Glomerular endothelial cell (primary cell): ENCODE measurements at regions not wholly inside any gene's neighbourhood (a gene's known extent, or its start where the extent isn't known, plus 50 kb on each side); places are given as distances from the start of the nearest gene placed in this dataset.

Source experiments
- DNase-seq: peaks from one replicate; pipeline ENCODE4 v3.0.0-alpha.2; 2011; ENCODE audit warnings: low read depth, low spot score; ENCODE audit errors: extremely low read depth

DNA sequence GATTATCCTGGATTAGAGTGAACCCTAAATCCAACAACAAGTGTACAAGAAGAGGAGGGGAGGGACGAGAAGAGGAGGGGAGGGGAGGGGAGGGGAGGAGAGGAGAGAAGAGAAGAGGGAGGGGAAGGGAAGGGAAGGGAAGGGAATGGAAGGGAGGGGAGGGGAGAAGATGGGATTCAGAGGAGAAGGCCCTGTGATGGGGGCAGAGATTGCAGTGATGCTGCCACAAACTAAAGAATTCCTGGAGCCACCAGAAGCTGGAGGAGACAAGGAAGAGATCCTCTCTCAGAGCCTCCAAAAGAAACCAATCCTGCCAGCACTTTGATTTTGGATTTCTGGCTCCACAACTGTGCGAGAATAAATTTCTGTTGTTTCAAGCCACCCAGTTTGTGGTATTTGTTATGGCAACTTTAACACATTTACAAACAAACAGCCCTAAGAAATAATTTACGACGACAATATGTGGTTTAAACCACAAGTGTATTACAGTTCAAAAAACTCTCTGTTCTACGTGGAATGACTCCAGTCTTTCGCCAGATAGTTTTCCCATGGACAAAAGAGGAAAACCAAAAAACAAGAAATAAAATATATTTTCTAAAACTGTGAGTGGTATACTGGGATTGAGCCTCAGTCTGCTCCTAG, 235.4 kb downstream of the HDGFL1 start:
- DNase-seq = no peak

DNA sequence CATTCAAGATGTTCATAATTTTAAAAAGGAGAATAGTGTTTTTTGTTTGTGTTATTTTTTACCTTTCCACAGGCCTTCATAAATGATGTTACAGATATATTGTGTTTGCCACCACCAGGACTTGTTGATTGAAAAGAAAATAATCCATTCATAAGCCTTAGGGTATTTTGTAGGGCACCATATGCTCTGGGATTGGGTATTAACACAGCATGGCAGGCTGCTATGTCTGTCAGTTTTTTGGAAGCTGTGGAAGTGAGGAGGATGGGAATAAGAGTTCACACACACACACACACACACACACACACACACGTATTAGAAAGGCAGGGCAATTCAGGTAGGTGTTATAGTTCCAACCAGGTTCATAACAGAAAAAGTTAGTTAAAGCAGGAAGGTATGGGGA, 237.9 kb downstream of the HDGFL1 start:
- no peak for DNase-seq

DNA sequence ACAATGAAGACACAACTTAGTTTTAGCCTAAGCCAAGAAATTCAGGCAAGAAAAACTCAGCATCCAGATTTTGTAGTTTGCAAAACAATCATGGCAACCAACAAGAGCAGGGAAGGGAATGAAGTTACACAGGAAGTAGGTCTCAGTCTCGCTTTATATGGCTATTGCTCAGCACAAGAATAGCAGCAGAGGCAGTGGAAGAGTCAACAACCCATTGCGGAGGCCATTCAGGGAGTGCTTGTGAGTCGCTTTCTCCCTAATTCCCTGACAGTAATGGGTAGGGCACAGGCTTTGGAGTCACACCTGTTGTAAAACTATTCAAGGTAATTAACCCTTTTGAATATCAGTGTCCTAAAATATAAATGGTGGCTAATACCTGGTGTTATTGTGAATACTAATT, 238.5 kb downstream of the HDGFL1 start:
- DNase-seq = no peak

DNA sequence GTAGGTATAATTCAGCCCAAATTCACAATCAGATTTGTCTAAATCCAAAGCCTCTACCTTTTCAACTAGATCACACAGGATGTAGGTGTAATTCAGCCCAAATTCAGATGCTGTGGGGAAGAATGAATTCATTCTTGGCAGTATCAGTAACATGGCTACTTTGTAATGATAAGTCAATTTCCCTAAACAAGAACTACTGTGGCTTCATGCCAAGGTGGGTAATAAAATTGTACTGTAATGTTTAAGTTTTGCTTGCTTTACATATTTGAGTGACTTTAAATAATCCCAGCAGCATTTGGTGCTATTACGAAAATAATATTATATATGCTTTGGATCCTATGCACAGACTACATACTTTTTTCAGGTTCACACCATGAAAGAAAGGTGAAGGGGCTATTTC, 239.1 kb downstream of the HDGFL1 start:
- DNase-seq = no peak

DNA sequence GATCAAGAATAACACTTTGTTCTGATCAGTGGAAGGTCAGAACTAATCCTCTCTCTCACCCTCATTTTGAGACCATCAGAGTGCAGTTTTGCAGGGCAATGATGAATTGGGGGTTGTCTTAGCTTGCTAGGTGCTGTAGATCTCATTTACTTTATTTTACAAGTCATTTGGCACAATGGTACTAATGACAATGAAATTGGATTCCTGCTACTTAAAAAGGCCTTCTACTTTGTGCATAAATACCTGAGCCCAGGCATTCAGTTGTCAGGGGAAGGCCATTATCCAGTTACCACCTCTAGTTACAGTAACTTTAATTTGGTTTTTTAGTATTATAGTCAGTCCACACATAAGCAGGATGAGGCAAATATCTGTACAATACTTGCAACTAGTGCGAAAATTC, 240.0 kb downstream of the HDGFL1 start:
- DNase-seq = no peak

DNA sequence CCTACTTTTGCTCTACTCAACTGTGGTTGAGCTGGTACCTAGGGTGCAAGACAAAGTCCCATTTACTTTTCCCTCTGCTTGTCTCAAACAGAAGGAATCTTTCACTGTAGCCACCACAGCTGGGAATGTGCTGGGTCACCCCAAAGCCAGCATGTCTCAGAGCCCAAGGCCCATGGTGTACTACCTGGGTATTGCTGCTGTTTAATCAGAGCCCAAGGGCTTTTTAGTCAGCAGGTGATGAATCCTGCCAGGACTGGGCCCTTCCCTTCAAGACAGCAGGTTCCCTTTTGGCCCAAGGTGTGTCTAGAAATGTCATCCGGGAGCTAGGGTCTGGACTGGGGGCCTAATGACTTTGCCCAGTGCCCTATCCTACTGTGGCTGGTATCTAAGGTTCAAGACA, 249.8 kb downstream of the HDGFL1 start:
- DNase-seq = no peak

DNA sequence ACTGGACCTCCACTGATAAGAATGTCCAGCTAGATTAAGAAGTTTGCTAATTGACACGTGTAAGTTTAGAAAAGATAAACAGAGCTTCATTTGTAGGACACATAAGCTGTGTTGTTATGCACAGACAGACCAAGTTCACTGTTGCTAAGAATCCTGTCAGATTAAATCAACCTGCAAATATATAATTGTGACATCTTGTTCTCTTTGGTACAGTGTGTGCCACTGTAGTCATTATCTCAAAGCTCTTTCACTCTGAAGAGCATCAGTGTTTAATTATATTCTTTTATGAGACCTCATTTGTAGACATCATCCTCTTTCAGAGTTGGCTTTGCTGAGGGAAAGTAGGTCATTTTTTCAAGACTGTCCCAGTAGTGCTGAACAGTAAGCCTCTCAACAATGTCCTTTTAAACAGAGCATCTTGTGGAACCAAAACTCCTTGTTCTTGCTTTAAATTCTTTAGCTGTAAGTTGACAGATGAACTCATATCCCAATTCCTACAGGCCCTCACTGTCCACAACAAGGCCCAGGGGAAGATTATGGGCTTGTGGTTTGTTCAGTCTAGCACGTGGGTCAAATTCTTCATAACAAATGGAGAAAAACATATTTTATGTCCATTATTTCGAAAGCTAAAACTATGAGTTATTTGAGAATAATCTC, 252.4 kb downstream of the HDGFL1 start:
- DNase-seq = no peak

DNA sequence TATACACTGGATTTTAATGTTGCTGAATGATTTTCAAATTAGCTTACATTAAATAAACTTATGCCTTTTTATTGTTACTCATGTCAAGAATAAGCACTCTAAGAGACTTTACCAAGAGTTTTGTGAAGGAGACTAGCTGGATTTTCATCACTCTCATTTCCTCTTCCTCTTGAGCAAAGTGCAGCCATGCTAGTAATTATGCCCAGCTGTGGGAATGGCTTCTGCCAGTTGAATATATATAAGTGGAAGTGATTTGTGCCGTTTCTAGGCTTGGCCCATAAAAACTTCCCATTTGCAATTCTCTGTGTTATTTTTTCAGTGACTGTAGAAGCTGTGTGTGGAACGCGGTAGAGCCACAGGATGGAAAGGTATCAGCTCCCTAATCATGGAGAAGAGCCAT, 255.8 kb downstream of the HDGFL1 start:
- no peak for DNase-seq

DNA sequence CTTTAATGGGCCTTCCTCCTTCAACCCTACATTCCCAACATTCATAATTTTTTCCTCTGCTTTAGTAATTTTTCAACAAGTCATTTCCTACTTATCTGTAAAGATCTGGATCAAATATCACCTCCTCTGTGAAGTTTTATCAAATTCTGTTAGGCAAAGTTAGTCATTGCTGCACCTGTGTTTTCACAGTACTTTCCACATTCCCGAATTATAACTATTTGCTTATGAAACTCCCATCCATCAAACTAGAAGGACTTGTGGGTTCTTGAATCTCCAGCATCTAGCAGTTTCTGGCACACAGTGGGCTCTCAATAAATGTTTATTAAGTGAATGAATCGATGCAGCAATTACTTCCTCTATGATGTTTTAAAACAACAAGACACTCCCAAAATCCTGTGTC, 257.6 kb downstream of the HDGFL1 start:
- no peak for DNase-seq

DNA sequence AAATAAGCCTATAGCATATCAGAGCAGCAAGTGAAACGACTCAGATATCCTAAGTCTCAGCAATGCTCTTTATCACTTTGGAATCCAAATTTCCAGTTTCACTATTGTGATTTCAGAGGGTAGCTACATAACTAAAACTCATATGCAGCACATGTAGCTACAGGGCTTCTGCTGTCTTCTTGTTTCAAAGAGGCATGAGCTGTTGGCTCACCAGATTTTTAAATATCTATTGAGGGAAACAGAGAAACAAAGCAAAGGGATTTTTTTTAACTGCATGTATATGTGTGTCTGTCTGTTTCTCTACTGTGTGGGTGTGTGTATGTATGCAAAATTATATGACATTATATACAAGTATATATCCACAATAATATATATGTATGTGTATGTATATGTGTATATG, 258.4 kb downstream of the HDGFL1 start:
- DNase-seq = no peak

DNA sequence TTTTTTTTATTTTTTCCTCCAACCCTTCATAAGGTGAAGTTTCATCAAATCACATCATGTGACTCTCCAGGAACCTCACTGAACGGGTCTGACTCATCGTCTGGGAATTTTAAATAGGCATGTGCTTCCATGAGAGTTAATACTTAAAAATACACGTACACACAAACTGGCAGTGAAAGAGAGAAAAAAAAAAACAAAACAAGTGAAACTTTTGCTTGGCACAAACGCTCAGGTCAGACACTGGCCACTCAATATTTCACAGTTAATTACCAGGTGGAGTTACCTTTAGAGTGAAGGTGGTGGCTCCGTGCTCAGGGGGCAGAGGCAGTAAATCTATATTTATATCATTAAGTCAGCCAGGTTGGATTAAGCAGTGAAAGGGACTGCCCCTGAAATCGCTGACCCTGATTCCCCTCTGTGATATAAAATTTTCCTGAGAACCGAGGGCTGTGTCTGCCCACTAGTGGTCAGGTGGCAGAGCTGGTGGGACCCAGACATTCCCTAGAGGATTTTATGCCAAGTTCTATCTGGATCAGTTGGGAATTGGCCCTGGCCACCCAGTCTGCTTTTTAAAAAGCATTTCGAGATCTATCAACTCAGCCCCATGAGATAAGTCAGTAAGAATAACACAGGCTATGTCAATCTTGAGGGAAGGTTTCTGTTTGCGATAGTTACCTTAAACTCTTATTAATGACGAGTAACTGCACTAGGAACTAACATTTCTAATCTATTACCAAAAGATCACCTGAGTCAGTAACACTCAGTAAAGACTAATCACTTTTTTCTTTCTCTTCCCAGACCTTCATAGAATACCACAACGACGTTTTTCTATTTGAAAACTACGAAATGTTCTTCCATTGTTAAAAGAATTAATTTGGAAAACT, 259.1 kb downstream of the HDGFL1 start:
- DNase-seq = peak; percentile 99

DNA sequence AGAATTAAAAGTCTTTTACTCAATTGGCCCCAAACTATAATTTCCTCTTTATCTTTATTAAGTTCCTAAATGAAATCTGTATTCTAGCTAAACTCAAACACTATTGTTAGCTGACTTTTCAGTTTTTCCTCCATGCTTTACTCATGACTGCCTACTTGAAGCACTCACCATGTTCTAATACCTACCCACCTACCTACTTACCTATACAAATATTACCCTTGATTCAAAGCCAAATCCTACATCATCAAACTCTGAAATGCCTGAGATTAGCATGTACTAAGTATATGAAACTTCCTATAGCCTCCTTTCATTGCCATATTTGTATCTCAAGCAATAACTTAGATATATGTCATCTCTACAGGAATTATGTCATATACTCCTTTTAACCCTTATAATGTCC, 259.7 kb downstream of the HDGFL1 start:
- no peak for DNase-seq

DNA sequence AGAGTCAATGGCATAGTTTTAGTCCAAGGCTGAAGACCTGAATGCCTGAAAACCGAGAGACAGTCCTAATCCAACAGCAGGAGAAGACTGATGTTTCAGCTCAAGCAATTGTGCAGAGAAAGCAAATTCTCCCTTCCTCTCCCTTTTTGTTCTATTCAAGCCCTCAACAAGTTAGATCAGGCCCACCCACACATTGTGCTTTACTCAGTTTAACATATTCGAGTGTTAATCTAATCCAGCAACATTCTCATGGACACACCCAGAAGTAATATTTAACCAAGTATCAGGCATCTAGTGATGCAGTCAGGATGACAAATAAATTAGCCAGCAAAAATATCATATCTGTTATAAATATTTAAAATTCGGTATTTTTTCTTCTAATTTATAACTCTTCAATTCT, 261.1 kb downstream of the HDGFL1 start:
- DNase-seq = no peak

DNA sequence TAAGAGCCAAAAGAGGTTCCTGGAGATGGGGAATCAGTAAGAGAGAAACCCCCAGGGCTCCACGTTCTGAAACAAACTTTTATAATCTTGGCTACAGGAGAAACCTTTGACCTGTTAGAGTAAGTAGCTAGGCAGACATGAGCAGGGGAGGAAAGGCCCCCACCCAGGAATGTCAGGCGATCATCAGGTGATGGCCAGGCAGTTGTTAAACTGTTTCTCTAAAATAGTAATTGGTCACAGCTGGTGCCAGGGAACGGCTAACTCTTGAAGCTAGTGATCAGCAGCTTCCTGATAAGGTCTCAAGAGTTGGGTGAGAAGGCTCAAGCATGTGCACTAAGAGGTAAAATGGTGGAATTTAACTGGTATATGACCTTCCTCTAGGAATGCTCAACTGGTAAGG, 263.8 kb downstream of the HDGFL1 start:
- no peak for DNase-seq

DNA sequence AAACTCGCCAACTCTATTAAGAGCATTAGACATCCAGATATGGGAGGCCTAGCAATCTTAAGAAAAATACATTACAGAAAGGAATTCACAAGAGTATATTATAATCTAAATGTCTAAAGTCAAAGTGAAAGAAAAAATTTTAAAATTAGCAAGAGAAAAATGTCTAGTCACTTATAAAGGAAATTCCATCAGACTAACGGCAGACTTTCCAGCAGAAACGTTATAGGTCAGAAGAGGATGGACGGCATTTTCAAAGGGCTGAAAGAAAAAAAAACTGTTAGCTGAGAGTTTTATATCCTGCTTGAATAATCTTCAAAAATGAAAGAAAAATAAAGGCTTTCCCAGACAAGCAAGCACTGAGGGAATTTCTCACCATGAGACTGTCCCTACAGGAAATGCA, 269.0 kb downstream of the HDGFL1 start:
- DNase-seq = no peak

DNA sequence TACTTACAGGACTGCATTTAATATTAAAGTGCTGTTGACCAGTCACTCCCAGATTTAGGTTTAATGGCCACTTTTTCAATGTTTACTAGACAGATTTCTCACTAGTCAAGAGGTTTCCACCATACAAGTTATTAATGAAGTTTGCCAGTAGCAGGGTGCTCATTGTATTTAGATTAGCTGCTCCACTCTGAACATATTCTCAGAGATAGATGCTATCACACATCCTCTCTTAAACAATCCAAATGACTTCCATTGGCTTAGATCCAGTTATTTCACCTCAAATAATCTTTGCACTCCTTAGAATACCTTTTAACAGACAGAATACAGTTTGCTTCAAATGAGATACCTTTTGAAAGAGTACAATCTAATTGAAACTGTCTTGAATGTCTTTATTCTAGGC, 276.1 kb downstream of the HDGFL1 start:
- no peak for DNase-seq

DNA sequence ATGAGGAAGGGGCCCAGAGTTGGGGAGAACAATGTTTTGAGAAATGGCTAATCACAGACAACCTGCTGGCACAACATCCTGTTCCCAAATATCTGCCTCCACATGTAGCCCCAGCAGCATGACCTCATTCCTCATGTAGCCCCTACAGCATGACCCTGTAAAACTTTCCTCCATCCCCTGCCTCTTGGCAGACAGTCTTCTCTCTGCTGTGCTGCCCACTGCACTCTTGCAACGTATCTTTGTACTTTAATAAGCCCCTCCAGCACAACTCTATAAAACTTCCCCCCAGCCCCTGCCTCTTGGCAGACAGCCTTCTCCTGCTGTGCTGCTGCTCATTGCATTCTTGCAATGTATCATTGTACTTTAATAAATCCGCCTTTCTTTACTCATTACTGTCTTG, 278.8 kb downstream of the HDGFL1 start:
- DNase-seq = no peak

DNA sequence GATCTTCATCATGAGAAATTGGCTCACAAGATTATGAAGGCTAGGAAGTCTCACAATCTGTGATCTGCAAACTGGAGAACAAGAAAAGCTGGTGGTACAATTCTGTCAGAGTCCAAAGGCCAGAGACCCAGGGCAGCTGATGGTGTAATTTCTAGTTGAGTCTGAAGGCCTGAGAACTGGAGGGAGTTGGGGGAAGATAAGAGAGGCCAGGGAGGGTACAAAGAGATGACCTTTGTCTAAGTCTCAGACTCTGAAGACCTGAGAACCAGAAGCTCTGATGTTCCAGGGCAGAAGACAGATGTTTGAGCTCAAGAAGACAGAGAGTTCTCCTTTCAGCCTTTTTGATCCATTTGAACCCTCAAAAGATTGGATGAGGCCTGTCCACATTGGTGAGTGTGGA, 280.6 kb downstream of the HDGFL1 start:
- DNase-seq = no peak

DNA sequence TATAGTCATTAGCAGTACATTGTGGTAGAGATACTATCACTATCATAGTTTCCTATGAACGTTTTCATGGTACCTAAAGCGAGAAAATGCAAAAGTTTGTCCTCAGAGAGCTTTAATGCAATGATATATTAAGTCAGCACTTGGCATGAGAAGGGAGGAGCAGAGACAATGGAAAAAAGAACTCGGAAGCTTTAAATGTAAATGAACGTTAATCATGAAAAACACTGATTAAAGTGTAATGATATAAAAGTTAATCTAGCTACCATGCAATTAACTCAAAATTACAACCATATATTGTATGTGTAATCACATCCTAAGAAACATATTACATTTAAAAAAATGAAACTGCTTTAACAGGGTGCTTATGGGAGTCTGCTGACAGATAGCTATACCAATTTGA, 282.7 kb downstream of the HDGFL1 start:
- no peak for DNase-seq

DNA sequence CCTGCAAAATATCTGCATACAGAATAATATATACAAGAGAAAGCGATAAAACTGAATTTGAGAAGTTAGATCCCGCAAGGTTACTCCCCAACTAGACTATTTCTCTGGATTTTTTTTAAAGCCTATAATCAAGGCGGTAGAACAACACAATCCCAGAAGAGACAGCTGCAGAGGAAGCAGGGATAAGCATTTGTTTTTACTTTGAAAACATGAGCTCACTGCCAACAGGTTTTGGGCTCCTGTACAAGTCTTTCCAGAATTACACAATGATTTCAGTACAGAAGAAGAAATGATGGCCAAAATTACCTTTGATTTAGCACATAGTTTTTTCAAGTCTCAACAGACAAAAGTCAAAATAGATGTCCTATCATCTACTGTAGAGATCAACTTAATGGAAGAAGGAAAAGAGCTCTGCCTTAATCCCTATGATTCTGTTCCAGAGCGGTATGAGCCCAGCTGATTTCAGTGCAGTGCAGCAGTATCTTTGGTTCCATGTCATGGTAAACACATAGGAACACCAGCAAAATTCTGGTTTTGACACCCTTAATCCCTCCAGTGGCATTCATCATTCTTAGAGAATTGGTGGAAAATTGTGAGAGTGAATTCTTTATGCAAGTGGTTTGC, 304.3 kb downstream of the HDGFL1 start:
- DNase-seq = no peak

DNA sequence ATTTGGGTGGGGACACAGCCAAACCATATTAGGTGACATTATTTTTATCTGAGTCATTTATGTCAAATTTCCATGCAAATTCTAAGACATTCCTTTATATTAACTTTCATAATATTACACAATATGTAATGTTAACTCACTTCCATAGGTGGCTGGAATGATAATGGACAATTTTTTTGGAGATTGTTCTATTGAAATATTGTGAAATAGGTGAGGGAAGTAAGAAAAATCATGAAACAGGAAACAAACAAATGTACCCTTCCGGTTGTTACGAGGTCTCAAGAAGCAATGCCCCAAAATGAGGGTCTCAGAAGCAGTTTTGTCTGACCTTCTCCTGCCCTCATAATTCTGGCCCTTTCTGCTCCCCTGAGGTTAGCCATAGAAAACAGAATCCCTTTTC, 306.5 kb downstream of the HDGFL1 start:
- DNase-seq = no peak

DNA sequence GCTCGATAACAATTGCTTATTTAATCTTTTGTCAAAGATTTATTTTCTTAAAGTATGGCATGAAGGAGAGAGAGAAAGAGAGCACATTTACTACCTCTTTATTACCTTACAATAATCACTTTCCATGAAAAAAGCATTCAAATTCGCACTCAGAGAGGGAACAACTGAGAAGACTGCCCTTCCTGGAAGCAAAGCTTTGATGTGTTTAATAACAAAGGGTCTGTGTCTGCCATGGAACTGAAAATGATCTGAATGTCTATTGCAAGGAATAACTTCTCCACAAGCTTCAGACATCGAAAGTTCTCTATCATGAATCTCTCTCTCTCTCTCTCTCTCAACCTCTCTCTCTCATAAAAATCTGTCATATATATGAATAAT, 308.9 kb downstream of the HDGFL1 start:
- DNase-seq = no peak
